Spleen (tissue), 7 donors: ENCODE measurements at regions not wholly inside any gene's neighbourhood (a gene's known extent, or its start where the extent isn't known, plus 50 kb on each side); places are given as distances from the start of the nearest gene placed in this dataset.

Experiments used
- CTCF ChIP-seq, 11 experiments: fragments of 200-600 bp in 7 of 11; fragments of 450-650 bp in 4 of 11; sonication (generic) in 4 of 11; IDR thresholded peaks in 8 of 11; conservative IDR thresholded peaks in 3 of 11; 1 replicate in 7 of 11; 2 replicates in 4 of 11; pipeline versions ENCODE4 v1.4.0 to v1.8.0; 2016 to 2021; ENCODE audit warnings: antibody characterized with exemption in 11 of 11, inconsistent platforms in 4 of 11, mild to moderate bottlenecking in 1 of 11
- POLR2A ChIP-seq, 3 donors: fragments of 450-650 bp; IDR thresholded peaks; one replicate each; pipeline ENCODE4 v1.5.1; 2017; ENCODE audit warnings: antibody characterized with exemption in 3 of 3, mild to moderate bottlenecking in 1 of 3
- donor health status: DM: no; HTN: no; CAD: no; lungs with moderate emphysema.
- donor health status: DM: no; HTN: no; CAD: no.
- donor health status: DM: no; HTN: no; CAD: no.

GRCh38 chr9:99736291-99736690, 85.4 kb upstream of the NR4A3 start:
- TF ChIP-seq CTCF (IDR thresholded peaks at IDR 0.05 in 8 of 11, conservative IDR thresholded peaks at IDR 0.05 in 3 of 11), result no peak
- TF ChIP-seq POLR2A (IDR thresholded peaks at IDR 0.05), result no peak
